AG08396 (cell line): ENCODE measurements at regions not wholly inside any gene's neighbourhood (a gene's known extent, or its start where the extent isn't known, plus 50 kb on each side); places are given as distances from the start of the nearest gene placed in this dataset.

Experiments
- DNase-seq: peaks from one replicate; pipeline ENCODE4 v3.0.0; 2012; ENCODE audit warnings: low spot score, mixed read lengths

DNA sequence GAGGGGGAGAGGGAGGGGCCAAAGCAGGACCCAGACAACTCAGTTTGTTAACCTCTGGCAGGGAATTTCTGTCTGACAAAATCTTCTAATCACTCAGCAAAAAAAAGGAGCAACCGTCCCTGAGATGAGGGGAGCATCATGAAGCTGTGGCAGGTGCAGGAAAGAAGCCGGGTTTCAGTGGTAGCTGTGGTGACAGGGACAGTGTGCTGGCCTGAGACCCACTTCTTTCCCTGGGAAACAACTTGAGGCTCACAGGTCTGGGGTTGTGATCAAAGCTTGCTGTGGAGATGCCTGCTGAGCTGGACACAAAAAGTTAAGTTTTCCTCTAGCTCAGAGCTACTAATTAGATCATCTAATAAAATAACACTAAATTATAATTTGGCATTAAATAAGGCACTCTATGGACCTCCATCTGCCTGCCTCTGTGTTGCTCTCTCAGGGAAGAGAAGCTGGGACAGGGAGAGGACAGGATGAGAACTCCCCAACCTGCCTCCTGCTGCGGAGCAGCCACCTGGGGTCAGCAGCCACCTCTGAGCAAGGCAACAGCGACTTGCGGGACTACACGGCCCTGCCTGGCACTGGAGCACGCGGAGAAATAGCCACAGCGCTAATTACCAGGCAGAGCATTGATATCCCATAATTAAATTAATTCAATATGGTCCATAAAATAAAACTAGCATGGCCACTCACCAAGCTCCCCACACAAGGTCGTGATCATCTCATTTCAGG, 104.6 kb upstream of the TEX51 start:
- no peak for DNase-seq

- no peak for DNase-seq
Observed at GRCh38 chr2:126795656-126796055, 103.0 kb upstream of the TEX51 start.

DNA sequence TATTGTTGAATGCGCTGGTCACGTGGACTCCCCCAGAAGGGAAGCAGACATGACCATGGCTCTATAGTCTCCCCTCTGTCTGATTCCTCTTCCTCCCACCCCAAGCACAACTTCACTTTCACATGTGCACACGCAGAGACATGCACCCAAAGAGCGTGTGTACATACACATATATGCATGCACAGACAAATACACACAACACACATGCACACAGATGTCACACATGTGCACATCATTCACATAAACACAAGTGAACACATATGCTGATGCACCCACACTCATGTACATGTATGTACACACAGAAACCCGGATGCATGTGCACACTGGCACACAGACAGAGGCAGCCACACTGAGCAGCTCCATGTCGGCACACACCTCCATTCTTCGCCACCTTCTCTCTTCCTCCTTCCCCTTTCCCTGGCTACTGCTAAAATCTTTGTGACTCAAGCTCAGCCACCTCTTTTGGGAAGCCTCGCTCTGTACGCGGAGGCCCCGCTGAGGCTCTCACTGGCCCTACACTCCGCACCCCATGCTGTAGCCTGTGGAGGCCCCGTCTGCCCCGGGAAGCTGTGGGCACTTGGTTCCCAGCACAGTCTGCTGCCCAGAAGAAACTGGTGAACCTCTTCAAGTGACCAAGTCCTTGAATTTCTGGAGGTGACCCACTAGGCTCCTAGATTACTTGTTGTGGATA, 101.6 kb upstream of the TEX51 start:
- no peak for DNase-seq

DNA sequence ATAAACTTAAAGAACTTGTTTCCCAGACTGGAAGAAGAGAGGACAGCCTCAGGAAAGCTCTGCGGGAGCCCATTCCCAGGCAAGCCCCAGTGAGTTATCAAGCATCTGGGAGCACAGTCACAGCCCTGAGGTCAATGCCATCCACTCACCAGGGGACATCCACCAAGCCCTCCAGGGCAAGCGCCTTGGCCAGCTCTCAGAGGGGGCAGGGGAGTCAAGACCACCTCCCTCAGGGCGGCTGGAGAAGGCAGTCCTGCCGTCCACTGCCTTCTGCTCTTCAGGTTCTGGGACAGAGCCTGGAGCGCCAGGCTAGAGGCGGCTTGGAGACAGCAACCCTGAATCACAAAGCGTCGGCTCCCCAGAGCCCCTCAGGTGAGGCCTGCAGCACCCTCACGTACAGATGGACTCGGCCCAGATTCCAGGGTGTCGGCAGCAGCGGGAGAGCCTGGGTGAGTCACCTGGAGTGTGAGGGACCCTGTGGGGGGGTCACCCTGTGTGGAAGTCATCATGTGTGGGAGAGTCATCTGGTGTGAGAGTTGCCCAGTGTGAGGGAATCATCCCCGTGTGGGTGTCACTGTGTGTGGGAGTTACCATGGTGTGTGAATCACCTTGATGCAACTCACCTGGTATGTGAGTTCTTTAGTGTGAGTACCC, 100.9 kb upstream of the TEX51 start:
- DNase-seq: no peak

DNA sequence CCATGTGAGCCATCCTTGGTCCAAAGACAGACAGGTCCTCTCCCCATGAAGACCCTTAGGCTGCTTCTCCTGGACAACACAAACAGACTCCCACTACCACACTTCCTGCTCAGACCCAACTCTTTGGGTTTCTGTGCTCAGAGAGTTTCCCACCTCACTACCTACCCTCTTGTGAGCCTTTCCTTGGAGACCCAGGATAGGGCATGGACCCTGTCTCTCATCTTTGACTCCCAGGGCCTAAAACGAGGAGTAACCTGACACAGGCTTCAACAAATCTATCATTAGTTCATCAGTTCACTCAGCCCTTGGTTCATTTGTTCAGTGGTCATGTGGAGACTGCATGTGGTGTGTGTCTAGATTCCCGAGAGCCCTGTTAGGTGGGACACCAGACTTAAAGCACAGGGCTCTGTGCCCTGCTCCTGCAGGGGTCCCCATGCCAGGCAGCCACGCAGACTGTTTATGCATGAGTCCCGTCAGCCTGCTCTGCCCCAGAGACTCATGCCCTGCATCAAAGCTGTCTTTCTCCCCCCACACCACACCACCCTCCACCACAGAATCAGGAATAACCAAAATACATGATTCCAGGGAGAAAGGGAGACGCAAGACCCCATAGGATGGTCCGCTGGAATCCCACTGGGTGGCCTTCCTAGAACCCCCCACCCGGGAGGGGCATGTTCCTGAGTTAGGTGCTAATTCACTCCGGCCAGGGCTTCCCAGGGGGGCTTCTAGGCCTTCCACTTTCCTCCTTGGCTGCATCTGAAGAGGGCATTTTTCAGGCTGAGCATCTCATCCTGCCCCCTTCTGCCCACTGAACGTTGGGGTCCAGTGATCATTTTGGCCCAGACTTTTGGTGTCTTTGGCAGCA, 100.2 kb upstream of the TEX51 start:
- DNase-seq: no peak

- DNase-seq: no peak
Observed at GRCh38 chr2:126799301-126799700, 99.4 kb upstream of the TEX51 start.

- no peak for DNase-seq
Observed at GRCh38 chr2:126801473-126801872, 97.2 kb upstream of the TEX51 start.

DNA sequence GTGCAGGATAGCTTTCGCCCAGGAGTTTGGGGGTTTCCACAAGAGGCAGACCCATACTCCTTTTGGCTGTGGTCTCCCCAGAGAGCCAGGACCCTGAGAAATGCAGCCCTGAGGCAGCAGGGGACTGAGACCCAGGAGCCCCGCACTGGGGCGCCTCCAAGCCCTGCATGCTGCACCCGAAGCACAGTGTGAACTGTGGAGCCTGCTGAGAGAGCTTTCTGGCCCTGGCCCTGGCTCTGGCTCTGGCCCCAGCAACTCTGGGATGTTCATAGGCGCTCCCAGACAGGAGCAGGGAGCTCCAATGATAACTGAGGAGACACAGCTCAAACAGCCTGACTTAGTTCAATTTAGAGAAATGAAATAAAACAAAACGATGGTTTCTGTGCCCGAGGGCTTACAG, 96.4 kb upstream of the TEX51 start:
- DNase-seq: no peak

GRCh38 chr2:126802774-126803433, 95.8 kb upstream of the TEX51 start:
- no peak for DNase-seq

- DNase-seq: no peak
Observed at GRCh38 chr2:126803434-126803775, 95.3 kb upstream of the TEX51 start.

DNA sequence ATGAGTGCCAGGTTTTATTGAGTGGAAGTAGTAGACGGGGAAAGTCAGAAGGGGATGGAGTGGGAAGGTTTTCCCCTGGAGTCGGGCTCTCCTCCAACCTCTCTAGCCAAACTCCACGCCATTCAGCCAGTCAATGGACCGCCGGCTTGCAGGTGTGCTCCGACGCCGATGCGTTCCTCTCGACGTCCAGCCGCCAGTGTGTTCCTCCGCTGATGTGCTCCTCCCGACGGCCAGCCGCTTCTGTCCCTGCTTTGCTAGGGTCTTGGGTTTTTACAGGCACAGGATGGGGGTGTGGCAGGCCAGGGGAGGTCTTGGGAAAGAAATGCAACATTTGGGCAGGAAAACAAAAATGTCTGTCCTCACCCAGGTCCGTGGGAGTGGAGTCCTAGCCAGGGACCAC, 94.3 kb upstream of the TEX51 start:
- no peak for DNase-seq

- DNase-seq: no peak
Observed at GRCh38 chr2:126808929-126809328, 89.8 kb upstream of the TEX51 start.

DNA sequence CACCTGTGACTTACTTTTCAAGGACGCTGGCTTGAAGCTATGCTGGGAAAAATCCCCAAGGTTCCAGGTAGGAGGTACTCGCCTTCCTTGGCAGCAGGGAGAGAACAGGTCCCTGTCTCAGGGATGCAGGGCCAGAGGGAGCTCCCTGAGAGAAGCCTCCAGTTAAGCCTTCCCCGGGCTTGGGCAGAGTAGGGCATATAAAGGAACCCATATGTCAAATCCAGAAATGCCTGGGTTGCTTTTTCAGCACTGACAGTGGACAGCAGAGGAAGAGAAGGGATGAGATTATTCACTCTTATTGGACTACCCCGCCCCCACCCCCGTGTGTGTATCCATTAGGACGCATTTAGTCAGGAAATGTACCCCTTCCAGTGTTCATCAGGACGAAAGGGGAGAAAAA, 89.3 kb upstream of the TEX51 start:
- no peak for DNase-seq

DNA sequence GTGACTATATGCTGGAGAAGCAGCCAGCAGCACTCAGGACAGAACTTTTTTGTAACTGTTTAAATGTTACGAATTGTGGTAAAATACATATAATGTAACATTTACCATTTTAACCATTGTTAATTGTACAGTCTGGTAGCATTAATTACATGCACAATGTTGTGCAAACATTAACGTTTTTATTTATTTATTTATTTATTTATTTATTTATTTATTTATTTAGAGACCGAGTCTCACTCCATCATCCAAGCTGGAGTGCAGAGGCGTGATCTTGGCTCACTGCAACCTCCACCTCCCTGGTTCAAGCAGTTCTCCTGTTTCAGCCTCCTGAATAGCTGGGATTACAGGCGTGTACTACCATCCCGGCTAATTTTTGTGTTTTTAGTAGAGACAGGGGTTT, 88.7 kb upstream of the TEX51 start:
- no peak for DNase-seq

DNA sequence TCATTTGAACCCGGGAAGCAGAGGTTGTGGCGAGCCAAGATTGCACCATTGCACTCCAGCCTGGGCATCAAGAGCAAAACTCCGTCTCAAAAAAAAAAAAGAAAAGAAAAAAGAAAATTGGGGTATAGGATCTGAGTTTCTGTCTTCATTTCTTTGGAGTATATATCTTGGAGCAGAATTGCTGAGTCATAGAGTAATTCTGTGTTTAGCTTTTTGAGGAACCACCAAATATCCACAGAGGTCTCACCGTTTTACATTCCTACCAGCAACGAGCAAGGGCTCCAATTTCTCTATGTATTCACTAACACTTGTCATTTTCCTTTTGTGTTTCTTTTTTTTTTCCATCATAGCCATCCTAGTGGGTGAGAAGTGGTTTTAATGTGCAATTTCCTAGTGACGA, 87.6 kb upstream of the TEX51 start:
- DNase-seq: no peak

DNA sequence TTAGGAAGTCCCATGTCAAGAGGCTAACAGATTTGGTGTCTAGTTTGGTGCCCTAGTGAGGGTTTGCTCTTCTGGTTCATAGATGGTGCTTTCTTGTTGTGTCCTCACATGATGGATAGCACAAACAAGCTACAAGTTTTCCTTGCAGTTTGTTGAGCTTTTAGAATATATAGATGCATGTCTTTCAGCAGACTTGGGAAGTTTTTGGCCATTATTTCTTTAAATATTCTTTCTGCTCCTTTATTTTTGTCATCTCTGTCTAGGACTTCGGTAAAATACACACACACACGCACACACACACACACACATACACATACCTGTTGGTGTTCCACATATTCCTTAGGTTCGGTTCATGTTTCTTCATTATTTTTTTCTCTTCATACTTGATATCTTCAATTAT, 81.5 kb upstream of the TEX51 start:
- DNase-seq: no peak

GRCh38 chr2:126822115-126822514, 76.6 kb upstream of the TEX51 start:
- DNase-seq: no peak

DNA sequence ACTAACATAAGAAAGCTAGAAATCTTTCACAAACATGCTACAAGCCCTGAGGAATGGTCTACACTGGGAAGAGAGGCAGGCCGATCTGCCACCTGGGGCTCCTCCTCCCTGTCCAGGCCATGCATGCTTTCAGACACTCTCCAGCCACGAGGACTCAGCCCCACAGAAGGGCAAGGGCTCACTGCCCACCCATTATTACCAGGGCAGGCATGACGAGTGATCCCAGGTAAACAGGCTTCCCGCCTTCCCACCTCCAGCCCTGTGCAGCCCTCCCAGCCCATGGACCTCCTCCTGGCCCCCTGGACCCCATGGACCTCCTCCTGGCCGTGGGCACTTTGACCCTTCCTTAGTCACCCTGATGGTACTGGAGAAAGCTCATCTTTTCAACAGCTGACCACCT, 75.8 kb upstream of the TEX51 start:
- no peak for DNase-seq

DNA sequence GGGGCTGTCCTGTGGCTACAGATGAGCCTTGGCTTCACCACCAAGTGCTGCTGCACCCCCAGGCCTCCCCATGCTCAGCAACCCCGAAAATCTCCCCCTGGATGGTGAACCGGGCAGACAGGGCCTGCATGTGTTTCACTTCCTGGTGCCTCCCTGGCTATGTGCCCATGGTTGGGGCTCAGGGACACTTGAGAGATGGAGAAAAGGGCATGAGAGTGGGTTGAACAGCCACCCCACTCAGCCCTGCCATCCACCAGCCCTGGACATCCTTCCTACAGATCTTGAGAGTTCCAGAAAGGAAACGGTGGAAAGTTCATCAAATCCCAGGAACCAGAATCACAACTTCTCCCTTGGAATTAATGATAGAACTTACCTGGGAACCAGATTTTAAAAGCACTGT, 74.7 kb upstream of the TEX51 start:
- DNase-seq: no peak

- no peak for DNase-seq
Observed at GRCh38 chr2:126824663-126825062, 74.0 kb upstream of the TEX51 start.

DNA sequence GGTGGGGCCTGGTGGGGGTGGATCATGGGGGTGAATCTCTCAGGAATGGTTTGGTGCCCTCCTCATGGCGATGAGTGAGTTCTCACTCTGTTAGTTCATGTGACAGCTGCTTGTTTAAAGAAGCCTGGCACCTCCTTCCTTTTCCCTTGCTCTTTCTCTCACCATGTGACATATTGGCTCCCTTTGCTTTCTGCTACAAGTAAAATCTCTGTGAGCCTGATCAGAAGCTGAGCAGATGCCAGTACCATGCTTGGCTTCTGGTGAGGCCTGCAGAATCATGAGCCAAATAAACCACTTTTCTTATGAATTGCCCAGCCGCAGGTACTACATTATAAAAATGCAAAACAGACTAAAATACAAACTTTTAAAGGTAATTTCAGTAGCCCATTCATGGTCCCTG, 73.4 kb upstream of the TEX51 start:
- no peak for DNase-seq

- no peak for DNase-seq
Observed at GRCh38 chr2:126826491-126826890, 72.2 kb upstream of the TEX51 start.
